ENCODE measurements at regions not wholly inside any gene's neighbourhood (a gene's known extent, or its start where the extent isn't known, plus 50 kb on each side); places are given as distances from the start of the nearest gene placed in this dataset.

DNA sequence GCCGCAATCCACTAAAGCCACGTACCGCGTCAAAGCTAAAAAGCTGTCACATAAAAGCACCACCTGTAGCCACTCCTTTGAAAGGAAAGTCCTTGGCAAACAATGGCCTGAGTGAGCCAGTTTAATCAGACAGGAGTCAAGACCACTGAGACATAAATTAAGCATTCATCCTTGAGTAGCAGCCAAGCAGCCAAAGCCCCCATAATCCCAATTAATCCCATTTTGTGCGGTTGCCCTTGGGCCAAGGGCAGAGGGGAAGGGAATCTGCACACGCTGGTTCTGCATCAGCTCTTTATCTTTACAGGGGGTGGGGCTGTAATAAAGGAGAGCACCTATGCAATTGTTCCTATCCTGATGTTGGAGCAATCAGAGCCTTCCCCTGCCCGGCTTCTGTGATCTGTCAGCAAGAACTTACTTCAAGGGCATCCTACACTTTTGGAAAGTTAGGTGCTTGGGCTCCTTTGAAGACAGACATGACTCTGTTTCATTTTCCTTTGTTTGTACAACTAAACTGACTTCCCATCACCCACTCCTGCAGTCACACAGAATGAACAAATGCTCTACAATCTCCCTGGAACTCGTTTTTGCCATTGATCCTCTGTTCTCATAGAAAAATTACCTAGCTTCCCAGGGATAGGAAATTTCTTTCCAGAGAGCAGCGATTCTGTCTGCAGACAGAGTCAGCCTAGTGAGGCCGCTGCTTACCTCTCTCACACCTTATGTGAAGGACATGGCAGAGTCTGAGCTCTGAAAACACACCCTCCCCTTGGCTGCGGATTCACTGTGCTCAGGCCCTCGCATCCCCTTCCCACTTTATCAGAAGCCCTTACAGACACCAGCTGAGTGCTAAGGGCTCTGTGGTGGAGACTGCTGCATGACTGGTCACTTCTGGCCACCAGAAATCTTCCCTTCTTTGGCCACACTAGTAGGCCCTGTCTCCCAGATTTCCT lies 116.2 kb upstream of the TBCA start:
- POLR2A ChIA-PET, result no interaction called here
- Mint-ChIP-seq H3K27ac (no peak overlapping the region), H3K4me3 (no peak overlapping the region), H3K27me3 (ENCODE audit: low read depth) (no peaks in the 10 kb centered on the region; the same call in 1 of the 2 replicates), H3K9me3 (no peaks in the 10 kb centered on the region), H3K4me1 (no peaks in the 10 kb centered on the region), H3K36me3 (no peaks in the 10 kb centered on the region)
- no peak for TF ChIP-seq KAT7 (CRISPR knock-in tag; IDR thresholded peaks at IDR 0.05; ENCODE audit: borderline replicate concordance)
- TF ChIP-seq CREM (CRISPR knock-in tag; IDR thresholded peaks at IDR 0.05), result no peak
- TF ChIP-seq ATF6 (CRISPR knock-in tag; IDR thresholded peaks at IDR 0.05), result no peak
- no peak for TF ChIP-seq ZNF232 (CRISPR knock-in tag; IDR thresholded peaks at IDR 0.05)
- no peak for TF ChIP-seq RORB (CRISPR knock-in tag; IDR thresholded peaks at IDR 0.05)
- TF ChIP-seq ETV6 (CRISPR knock-in tag; IDR thresholded peaks at IDR 0.05), result no peak
- TF ChIP-seq CBFB (CRISPR knock-in tag; IDR thresholded peaks at IDR 0.05; ENCODE audit: low read depth), result no peak
- TF ChIP-seq, protein P1, sequence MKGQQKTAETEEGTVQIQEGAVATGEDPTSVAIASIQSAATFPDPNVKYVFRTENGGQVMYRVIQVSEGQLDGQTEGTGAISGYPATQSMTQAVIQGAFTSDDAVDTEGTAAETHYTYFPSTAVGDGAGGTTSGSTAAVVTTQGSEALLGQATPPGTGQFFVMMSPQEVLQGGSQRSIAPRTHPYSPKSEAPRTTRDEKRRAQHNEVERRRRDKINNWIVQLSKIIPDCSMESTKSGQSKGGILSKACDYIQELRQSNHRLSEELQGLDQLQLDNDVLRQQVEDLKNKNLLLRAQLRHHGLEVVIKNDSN (CRISPR knock-in tag; IDR thresholded peaks at IDR 0.05), result no peak
- TF ChIP-seq, protein P2, sequence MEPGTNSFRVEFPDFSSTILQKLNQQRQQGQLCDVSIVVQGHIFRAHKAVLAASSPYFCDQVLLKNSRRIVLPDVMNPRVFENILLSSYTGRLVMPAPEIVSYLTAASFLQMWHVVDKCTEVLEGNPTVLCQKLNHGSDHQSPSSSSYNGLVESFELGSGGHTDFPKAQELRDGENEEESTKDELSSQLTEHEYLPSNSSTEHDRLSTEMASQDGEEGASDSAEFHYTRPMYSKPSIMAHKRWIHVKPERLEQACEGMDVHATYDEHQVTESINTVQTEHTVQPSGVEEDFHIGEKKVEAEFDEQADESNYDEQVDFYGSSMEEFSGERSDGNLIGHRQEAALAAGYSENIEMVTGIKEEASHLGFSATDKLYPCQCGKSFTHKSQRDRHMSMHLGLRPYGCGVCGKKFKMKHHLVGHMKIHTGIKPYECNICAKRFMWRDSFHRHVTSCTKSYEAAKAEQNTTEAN (CRISPR knock-in tag; IDR thresholded peaks at IDR 0.05), result no peak
- TF ChIP-seq, protein P3, sequence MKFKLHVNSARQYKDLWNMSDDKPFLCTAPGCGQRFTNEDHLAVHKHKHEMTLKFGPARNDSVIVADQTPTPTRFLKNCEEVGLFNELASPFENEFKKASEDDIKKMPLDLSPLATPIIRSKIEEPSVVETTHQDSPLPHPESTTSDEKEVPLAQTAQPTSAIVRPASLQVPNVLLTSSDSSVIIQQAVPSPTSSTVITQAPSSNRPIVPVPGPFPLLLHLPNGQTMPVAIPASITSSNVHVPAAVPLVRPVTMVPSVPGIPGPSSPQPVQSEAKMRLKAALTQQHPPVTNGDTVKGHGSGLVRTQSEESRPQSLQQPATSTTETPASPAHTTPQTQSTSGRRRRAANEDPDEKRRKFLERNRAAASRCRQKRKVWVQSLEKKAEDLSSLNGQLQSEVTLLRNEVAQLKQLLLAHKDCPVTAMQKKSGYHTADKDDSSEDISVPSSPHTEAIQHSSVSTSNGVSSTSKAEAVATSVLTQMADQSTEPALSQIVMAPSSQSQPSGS (CRISPR knock-in tag; IDR thresholded peaks at IDR 0.05; ENCODE audit: borderline replicate concordance, low read depth), result no peak
- TF ChIP-seq TEAD1 (CRISPR knock-in tag; IDR thresholded peaks at IDR 0.05), result no peak
- no peak for TF ChIP-seq AFF4 (CRISPR knock-in tag; IDR thresholded peaks at IDR 0.05; ENCODE audit: borderline replicate concordance)
- TF ChIP-seq HMGXB4 (CRISPR knock-in tag; IDR thresholded peaks at IDR 0.05), result no peak
- TF ChIP-seq E2F5 (CRISPR knock-in tag; IDR thresholded peaks at IDR 0.05), result no peak
- no peak for TF ChIP-seq EMX1 (CRISPR knock-in tag; IDR thresholded peaks at IDR 0.05)
- no peak for TF ChIP-seq ZNF263 (CRISPR knock-in tag; IDR thresholded peaks at IDR 0.05; ENCODE audit: low read depth)
- no peak for TF ChIP-seq TEAD4 (CRISPR knock-in tag; IDR thresholded peaks at IDR 0.05)
- TF ChIP-seq HMGA2 (CRISPR knock-in tag; IDR thresholded peaks at IDR 0.05), result no peak
- CTCF ChIA-PET, result interaction anchor here (0.5 kb wide), 1 partner anchor 11 kb away, joined by 3 read pairs; no protein-coding TSS in a partner anchor
- ATAC-seq (no peak), DNase-seq (ENCODE audit: low spot score) (no peak)
